ENCODE measurements at regions not wholly inside any gene's neighbourhood (a gene's known extent, or its start where the extent isn't known, plus 50 kb on each side); places are given as distances from the start of the nearest gene placed in this dataset.
"Not testable (repeated sequence)": the region's sequence is repeated elsewhere in the genome, so short reads cannot be mapped to it uniquely, and the experiment has no call there.

- POLR2A ChIA-PET: no interaction called here
- CTCF ChIA-PET: no interaction called here
These were observed 338.1 kb upstream of the SEMA3C start for GRCh38 chr7:81256991-81257390.

DNA sequence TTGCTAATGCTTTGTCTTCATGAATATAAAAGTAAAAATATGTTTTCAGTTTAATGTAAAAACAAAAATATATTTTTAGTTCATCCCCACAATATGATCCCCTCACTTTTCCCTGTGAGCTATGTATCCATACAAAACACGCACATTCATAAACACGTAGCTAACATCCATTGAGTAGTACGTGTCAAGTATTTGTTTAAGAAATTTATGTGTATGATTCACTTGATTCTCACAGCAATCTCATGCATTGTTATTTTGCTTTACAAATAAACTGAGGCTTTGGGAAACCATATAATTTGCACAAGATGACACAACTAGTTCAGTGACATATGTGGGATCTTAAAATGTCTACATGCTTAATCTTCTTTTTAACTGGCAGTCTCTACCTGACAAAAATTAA is 329.6 kb upstream of the SEMA3C start:
- Histone ChIP-seq H3K9me3 (no peaks in the 10 kb centered on the region), H3K4me1 (no peaks in the 10 kb centered on the region), H3K4me3 (ENCODE audit: low read depth, low read length) (no peak overlapping the region), H3K36me3 (ENCODE audit: control insufficient read depth, insufficient read depth, low read length) (no peaks in the 10 kb centered on the region), H3K27me3 (replicated peaks; ENCODE audit: control insufficient read depth, insufficient read depth, low read length) (no peaks in the 10 kb centered on the region)
- no peak for DNase-seq
- ChIA-PET CTCF (no interaction called here), POLR2A (no interaction called here)
- Mint-ChIP-seq H3K27ac (ENCODE audit: unreplicated experiment) (no peak overlapping the region), H3K36me3 (ENCODE audit: insufficient read depth, unreplicated experiment) (no peaks in the 10 kb centered on the region), H3K9me3 (ENCODE audit: unreplicated experiment) (no peaks in the 10 kb centered on the region), H3K4me3 (ENCODE audit: unreplicated experiment) (no peak overlapping the region), H3K27me3 (ENCODE audit: insufficient read depth, unreplicated experiment) (no peaks in the 10 kb centered on the region), H3K4me1 (ENCODE audit: low read depth, unreplicated experiment) (no peaks in the 10 kb centered on the region)
- no peak for TF ChIP-seq CTCF (IDR thresholded peaks at IDR 0.05; ENCODE audit: insufficient read depth in 1 of 2, low read depth in 1 of 2, low read length in 1 of 2, severe bottlenecking in 1 of 2, unreplicated experiment in 1 of 2)
- intact Hi-C loops (cut with micrococcal nuclease; ENCODE audit: unreplicated experiment): no loop called here
- no TSS peak for BruUV-seq (replicated peaks)

More at GRCh38 chr7:81256991-81257390, 338.1 kb upstream of the SEMA3C start:
- Mint-ChIP-seq H3K4me1 (ENCODE audit: low read depth, unreplicated experiment) (peaks cover 9% of the 10 kb centered on the region), H3K36me3 (ENCODE audit: insufficient read depth, unreplicated experiment) (no peaks in the 10 kb centered on the region), H3K27me3 (ENCODE audit: insufficient read depth, unreplicated experiment) (no peaks in the 10 kb centered on the region), H3K4me3 (ENCODE audit: unreplicated experiment) (no peak overlapping the region), H3K27ac (ENCODE audit: unreplicated experiment) (no peak overlapping the region), H3K9me3 (ENCODE audit: unreplicated experiment) (peaks cover 58% of the 10 kb centered on the region)
- peak in 1 of 2 experiments; percentile 13 for DNase-seq
- Histone ChIP-seq H3K27me3 (replicated peaks; ENCODE audit: control insufficient read depth, insufficient read depth, low read length) (no peaks in the 10 kb centered on the region), H3K4me1 (peaks cover 9% of the 10 kb centered on the region; the same call in 1 of the 2 replicates), H3K36me3 (ENCODE audit: control insufficient read depth, insufficient read depth, low read length) (no peaks in the 10 kb centered on the region), H3K9me3 (peaks cover 14% of the 10 kb centered on the region; the same call in 1 of the 2 replicates), H3K4me3 (ENCODE audit: low read depth, low read length) (no peak overlapping the region)
- intact Hi-C loops (cut with micrococcal nuclease; ENCODE audit: unreplicated experiment): loop anchor here (1.0 to 5.0 kb wide), 3 partner anchors 190 to 558 kb away; no protein-coding TSS in a partner anchor
- no TSS peak for BruUV-seq (replicated peaks)
- peak in 1 of 2 experiments; percentile 17 for TF ChIP-seq CTCF (IDR thresholded peaks at IDR 0.05; ENCODE audit: insufficient read depth in 1 of 2, low read depth in 1 of 2, low read length in 1 of 2, severe bottlenecking in 1 of 2, unreplicated experiment in 1 of 2)

DNA sequence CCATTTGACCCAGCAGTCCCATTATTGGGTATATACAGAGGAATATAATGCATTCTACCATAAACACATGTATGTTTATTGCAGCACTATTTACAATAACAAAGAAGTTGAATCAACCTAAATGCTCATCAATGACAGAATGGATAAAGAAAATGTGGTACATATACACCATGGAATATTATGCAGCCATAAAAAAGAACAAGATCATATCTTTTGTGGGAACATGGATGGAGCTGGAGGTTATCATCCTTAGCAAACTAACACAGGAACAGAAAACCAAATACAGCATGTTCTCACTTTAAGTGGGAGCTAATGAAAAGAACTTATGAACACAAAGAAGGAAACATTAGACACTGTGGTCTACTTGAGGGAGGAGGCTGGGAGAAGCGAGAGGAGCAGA is 328.5 kb upstream of the SEMA3C start:
- H3K4me3 ChIP-seq (ENCODE audit: low read depth, low read length); BruUV-seq (replicated peaks); H3K27ac Mint-ChIP-seq (ENCODE audit: unreplicated experiment); H3K27me3 Mint-ChIP-seq (ENCODE audit: insufficient read depth, unreplicated experiment); H3K9me3 ChIP-seq; DNase-seq; H3K4me3 Mint-ChIP-seq (ENCODE audit: unreplicated experiment); intact Hi-C loops (cut with micrococcal nuclease; ENCODE audit: unreplicated experiment); H3K36me3 Mint-ChIP-seq (ENCODE audit: insufficient read depth, unreplicated experiment); H3K4me1 ChIP-seq; H3K9me3 Mint-ChIP-seq (ENCODE audit: unreplicated experiment); CTCF ChIA-PET; H3K36me3 ChIP-seq (ENCODE audit: control insufficient read depth, insufficient read depth, low read length); H3K4me1 Mint-ChIP-seq (ENCODE audit: low read depth, unreplicated experiment); POLR2A ChIA-PET; H3K27me3 ChIP-seq (replicated peaks; ENCODE audit: control insufficient read depth, insufficient read depth, low read length): not testable (repeated sequence)

GRCh38 chr7:81245353-81245752 is 326.5 kb upstream of the SEMA3C start:
- DNase-seq: no peak
- H3K4me1 Mint-ChIP-seq (ENCODE audit: low read depth, unreplicated experiment): no peaks in the 10 kb centered on the region
- no TSS peak for BruUV-seq (replicated peaks)
- H3K4me3 Mint-ChIP-seq (ENCODE audit: unreplicated experiment): no peak overlapping the region
- Histone ChIP-seq H3K27me3 (replicated peaks; ENCODE audit: control insufficient read depth, insufficient read depth, low read length) (no peaks in the 10 kb centered on the region), H3K4me1 (no peaks in the 10 kb centered on the region), H3K36me3 (ENCODE audit: control insufficient read depth, insufficient read depth, low read length) (no peaks in the 10 kb centered on the region), H3K9me3 (no peaks in the 10 kb centered on the region), H3K4me3 (ENCODE audit: low read depth, low read length) (no peak overlapping the region)
- no peak overlapping the region for H3K27ac Mint-ChIP-seq (ENCODE audit: unreplicated experiment)
- TF ChIP-seq CTCF (IDR thresholded peaks at IDR 0.05; ENCODE audit: insufficient read depth in 1 of 2, low read depth in 1 of 2, low read length in 1 of 2, severe bottlenecking in 1 of 2, unreplicated experiment in 1 of 2): no peak
- CTCF ChIA-PET: no interaction called here
- no peaks in the 10 kb centered on the region for H3K9me3 Mint-ChIP-seq (ENCODE audit: unreplicated experiment)
- H3K36me3 Mint-ChIP-seq (ENCODE audit: insufficient read depth, unreplicated experiment): no peaks in the 10 kb centered on the region
- POLR2A ChIA-PET: no interaction called here
- no peaks in the 10 kb centered on the region for H3K27me3 Mint-ChIP-seq (ENCODE audit: insufficient read depth, unreplicated experiment)
- intact Hi-C loops (cut with micrococcal nuclease; ENCODE audit: unreplicated experiment): loop anchor here (2.0 kb wide), 1 partner anchor 201 kb away; no protein-coding TSS in a partner anchor
